Activated B cell treated with CpG ODN at 0.5 μM for 24 hours (primary cell): ENCODE measurements at regions not wholly inside any gene's neighbourhood (a gene's known extent, or its start where the extent isn't known, plus 50 kb on each side); places are given as distances from the start of the nearest gene placed in this dataset.

ENCODE experiments used
- ATAC-seq: fragments of 200-7000 bp; cut with Tn5 transposase; one replicate; pipeline ENCODE4 v1.10.0; 2021; ENCODE audit warnings: low read depth, mild to moderate bottlenecking, moderate library complexity
- CTCF ChIA-PET: fragments of 350-600 bp; sonication (Branson Sonifier 250); formaldehyde crosslinking; loops from one replicate; lab custom pipeline; 2021; ENCODE audit warnings: antibody characterized with exemption; lab: Charles Lee
- POLR2A ChIA-PET: fragments of 350-600 bp; sonication (Branson Sonifier 250); formaldehyde crosslinking; loops from one replicate; lab custom pipeline; 2021; ENCODE audit warnings: antibody characterized with exemption; lab: Charles Lee
- DNase-seq: peaks from one replicate; pipeline ENCODE4 v3.0.0; 2022
- H3K27ac Mint-ChIP-seq: one replicate; pipeline ENCODE4 v1.8.0; 2020; ENCODE audit warnings: mixed read lengths
- H3K27me3 Mint-ChIP-seq: one replicate; pipeline ENCODE4 v1.8.0; 2021; ENCODE audit warnings: mixed read lengths
- H3K36me3 Mint-ChIP-seq: one replicate; pipeline ENCODE4 v1.8.0; 2021; ENCODE audit warnings: low read depth, mixed read lengths
- H3K4me1 Mint-ChIP-seq: one replicate; pipeline ENCODE4 v1.8.0; 2021; ENCODE audit warnings: mixed read lengths
- H3K4me3 Mint-ChIP-seq: one replicate; pipeline ENCODE4 v1.8.0; 2020; ENCODE audit warnings: mild to moderate bottlenecking, mixed read lengths
- H3K9me3 Mint-ChIP-seq: one replicate; pipeline ENCODE4 v1.8.0; 2020; ENCODE audit warnings: mixed read lengths
- CTCF ChIP-seq: fragments of 200-600 bp; IDR thresholded peaks from one replicate; pipeline ENCODE4 v1.8.0; 2022; ENCODE audit warnings: antibody characterized with exemption, mild to moderate bottlenecking
- intact Hi-C: fragments of 100-400 bp; cut with micrococcal nuclease; formaldehyde crosslinking; loops from one replicate; pipeline ENCODE4 v1.15.1; 2024

- Mint-ChIP-seq H3K9me3 (peaks cover 2% of the 10 kb centered on the region), H3K27ac (no peak overlapping the region), H3K4me3 (no peak overlapping the region), H3K27me3 (no peaks in the 10 kb centered on the region), H3K36me3 (no peaks in the 10 kb centered on the region), H3K4me1 (no peaks in the 10 kb centered on the region)
- DNase-seq: no peak
- CTCF ChIA-PET: no interaction called here
- ATAC-seq: no peak
- intact Hi-C loops: no loop called here
- POLR2A ChIA-PET: no interaction called here
- no peak for TF ChIP-seq CTCF
These were observed 166.8 kb upstream of the MAGI2 start for GRCh38 chr7:79620291-79620690.

DNA sequence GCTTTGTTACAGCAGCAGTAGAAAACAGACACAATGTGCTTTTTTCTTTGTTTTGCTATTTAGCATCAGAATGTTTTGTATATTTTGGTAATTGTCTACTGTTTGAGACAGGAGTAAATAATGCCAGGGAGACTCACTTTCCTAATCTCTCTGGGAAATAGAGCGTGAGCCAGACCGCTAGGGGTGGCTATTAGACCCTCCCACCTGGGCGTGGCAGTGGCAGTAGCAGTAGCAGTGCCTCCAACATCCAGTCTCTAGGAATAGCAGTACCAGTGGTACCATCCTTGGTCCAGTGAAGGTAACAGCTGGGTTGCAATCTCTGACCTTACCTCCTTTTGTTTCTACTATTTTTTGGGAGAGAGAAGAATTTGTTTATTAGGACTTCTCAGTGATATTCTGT, 165.7 kb upstream of the MAGI2 start:
- no peaks in the 10 kb centered on the region for H3K4me1 Mint-ChIP-seq
- ATAC-seq (no peak), DNase-seq (no peak)
- ChIA-PET CTCF (no interaction called here), POLR2A (no interaction called here)
- TF ChIP-seq CTCF: no peak
- H3K4me3 Mint-ChIP-seq: no peak overlapping the region
- H3K27me3 Mint-ChIP-seq: no peaks in the 10 kb centered on the region
- no peaks in the 10 kb centered on the region for H3K36me3 Mint-ChIP-seq
- H3K27ac Mint-ChIP-seq: no peak overlapping the region
- peaks cover 2% of the 10 kb centered on the region for H3K9me3 Mint-ChIP-seq
- intact Hi-C loops: loop anchor here (10.0 kb wide), 1 partner anchor 64 kb away; no protein-coding TSS in a partner anchor

DNA sequence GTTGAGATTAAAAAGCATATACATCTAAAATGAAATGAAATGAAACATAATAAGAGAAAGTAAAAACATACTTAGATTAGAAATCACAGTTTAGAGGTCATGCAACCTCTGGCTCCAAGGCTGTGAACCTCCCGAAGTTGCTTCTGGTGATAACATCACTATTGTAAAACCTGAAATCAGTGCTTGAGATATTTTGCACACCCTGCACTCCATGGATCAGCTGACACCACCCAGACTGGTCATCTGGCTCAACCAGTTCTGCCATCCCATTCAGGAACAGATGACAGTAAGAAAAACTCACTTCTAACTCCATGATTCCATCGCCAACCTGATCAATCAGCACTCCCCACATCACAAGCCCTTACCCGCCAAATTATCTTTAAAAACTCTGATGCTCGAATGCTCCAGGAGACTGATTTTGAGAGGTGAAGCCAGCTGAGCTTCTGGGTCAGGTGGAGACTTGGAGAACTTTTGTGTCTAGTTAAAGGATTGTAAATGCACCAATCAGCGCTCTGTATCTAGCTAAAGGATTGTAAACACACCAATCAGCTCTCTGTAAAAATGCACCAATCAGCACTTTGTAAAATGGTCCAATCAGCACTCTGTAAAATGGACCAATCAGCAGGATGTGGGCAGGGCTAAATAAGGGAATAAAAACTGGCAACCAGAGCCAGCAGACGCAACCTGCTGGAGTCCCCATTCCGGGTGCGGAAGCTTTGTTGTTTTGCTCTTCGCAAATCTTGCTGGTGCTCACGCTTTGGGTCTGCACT, 162.6 kb upstream of the MAGI2 start:
- ChIA-PET CTCF (no interaction called here), POLR2A (no interaction called here)
- Mint-ChIP-seq H3K4me1 (no peaks in the 10 kb centered on the region), H3K4me3 (no peak overlapping the region), H3K36me3 (no peaks in the 10 kb centered on the region), H3K9me3 (peaks cover 7% of the 10 kb centered on the region), H3K27ac (no peak overlapping the region), H3K27me3 (no peaks in the 10 kb centered on the region)
- intact Hi-C loops: loop anchor here (10.0 kb wide), 1 partner anchor 61 kb away; no protein-coding TSS in a partner anchor
- no peak for ATAC-seq
- TF ChIP-seq CTCF: no peak
- no peak for DNase-seq

DNA sequence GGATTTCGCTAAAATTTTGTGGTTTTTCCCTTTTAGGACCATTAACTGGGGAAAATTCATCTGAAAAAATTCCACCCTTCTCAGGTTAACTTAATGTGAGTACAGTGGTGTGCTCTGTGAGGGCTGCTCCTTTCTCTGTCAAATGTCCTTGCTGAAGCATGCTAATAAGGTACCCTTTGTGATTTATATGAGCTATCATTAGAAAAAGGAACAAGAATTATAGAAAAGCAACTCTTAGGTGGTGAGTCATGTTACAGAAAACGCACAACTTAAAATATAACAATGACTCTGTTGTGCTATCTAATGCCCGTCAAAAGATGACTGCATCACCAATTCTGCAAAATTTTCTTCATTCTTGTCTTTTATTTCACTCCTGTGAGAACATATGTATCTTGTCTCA, 162.0 kb upstream of the MAGI2 start:
- no peaks in the 10 kb centered on the region for H3K4me1 Mint-ChIP-seq
- intact Hi-C loops: loop anchor here (10.0 kb wide), 1 partner anchor 61 kb away; no protein-coding TSS in a partner anchor
- ChIA-PET POLR2A (no interaction called here), CTCF (no interaction called here)
- no peak for DNase-seq
- H3K9me3 Mint-ChIP-seq: peaks cover 7% of the 10 kb centered on the region
- no peak for TF ChIP-seq CTCF
- H3K27me3 Mint-ChIP-seq: no peaks in the 10 kb centered on the region
- ATAC-seq: no peak
- no peak overlapping the region for H3K27ac Mint-ChIP-seq
- no peak overlapping the region for H3K4me3 Mint-ChIP-seq
- no peaks in the 10 kb centered on the region for H3K36me3 Mint-ChIP-seq

- ATAC-seq: no peak
- Mint-ChIP-seq H3K27ac (no peak overlapping the region), H3K9me3 (peaks cover 5% of the 10 kb centered on the region), H3K4me3 (no peak overlapping the region), H3K4me1 (no peaks in the 10 kb centered on the region), H3K36me3 (no peaks in the 10 kb centered on the region), H3K27me3 (no peaks in the 10 kb centered on the region)
- no peak for DNase-seq
- intact Hi-C loops: loop anchor here (10.0 kb wide), 1 partner anchor 58 kb away; no protein-coding TSS in a partner anchor
- no peak for TF ChIP-seq CTCF
- ChIA-PET CTCF (no interaction called here), POLR2A (no interaction called here)
These were observed 159.4 kb upstream of the MAGI2 start for GRCh38 chr7:79612903-79613302.
